ENCODE measurements at regions not wholly inside any gene's neighbourhood (a gene's known extent, or its start where the extent isn't known, plus 50 kb on each side); places are given as distances from the start of the nearest gene placed in this dataset.

- peaks cover 0 to 3% (median 0%) of the 10 kb centered on the region in 7 donors for H3K27me3 ChIP-seq
- DNase-seq (no peak), ATAC-seq (no peak)
- H3K36me3 ChIP-seq, result no peaks in the 10 kb centered on the region
- H3K9me3 ChIP-seq, result no peaks in the 10 kb centered on the region
- WGBS, 2 donors, result 80 to 87% methylated on average over 6 of the region's 6 CpGs
- H3K27ac ChIP-seq, result no peak overlapping the region
- intact Hi-C loops (cut with DNase I), result no loop called here
- H3K4me3 ChIP-seq, result no peak overlapping the region
- peaks cover 2 to 20% (median 6%) of the 10 kb centered on the region in 9 donors for H3K4me1 ChIP-seq
- no peak for TF ChIP-seq CTCF (IDR thresholded peaks at IDR 0.05)
These were observed 449.5 kb upstream of the ZMIZ1 start for GRCh38 chr10:78619115-78619851.

- Histone ChIP-seq H3K4me3 (no peak overlapping the region), H3K27ac (no peak overlapping the region), H3K27me3 (peaks cover 0 to 3% (median 0%) of the 10 kb centered on the region in 7 donors), H3K36me3 (no peaks in the 10 kb centered on the region), H3K4me1 (peaks cover 4 to 21% (median 6%) of the 10 kb centered on the region in 9 donors), H3K9me3 (no peaks in the 10 kb centered on the region)
- ATAC-seq (no peak), DNase-seq (no peak)
- TF ChIP-seq CTCF (IDR thresholded peaks at IDR 0.05), result no peak
- WGBS, 2 donors, result 91 to 97% methylated on average over 4 of the region's 4 CpGs
- intact Hi-C loops (cut with DNase I), result no loop called here
These were observed 448.9 kb upstream of the ZMIZ1 start for GRCh38 chr10:78619896-78620295.

GRCh38 chr10:78620985-78621799 is 447.6 kb upstream of the ZMIZ1 start:
- intact Hi-C loops (cut with DNase I), result no loop called here
- H3K27me3 ChIP-seq, result peaks cover 0 to 3% (median 0%) of the 10 kb centered on the region in 7 donors
- peaks cover 4 to 21% (median 6%) of the 10 kb centered on the region in 9 donors for H3K4me1 ChIP-seq
- ATAC-seq (no peak), DNase-seq (no peak)
- no peak overlapping the region for H3K27ac ChIP-seq
- no peaks in the 10 kb centered on the region for H3K9me3 ChIP-seq
- no peak overlapping the region for H3K4me3 ChIP-seq
- H3K36me3 ChIP-seq, result no peaks in the 10 kb centered on the region
- WGBS, 2 donors, result 71 to 74% methylated on average over 9 of the region's 9 CpGs
- TF ChIP-seq CTCF (IDR thresholded peaks at IDR 0.05), result no peak

GRCh38 chr10:78623578-78624215 is 445.1 kb upstream of the ZMIZ1 start:
- no peaks in the 10 kb centered on the region for H3K9me3 ChIP-seq
- peak; percentile 61 to 94 (median 78) for ATAC-seq
- no peak for TF ChIP-seq CTCF (IDR thresholded peaks at IDR 0.05)
- H3K4me1 ChIP-seq, result peaks cover 0 to 14% (median 9%) of the 10 kb centered on the region in 9 donors
- H3K27me3 ChIP-seq, result no peaks in the 10 kb centered on the region
- WGBS, 2 donors, result 32 to 38% methylated on average over 4 of the region's 4 CpGs
- intact Hi-C loops (cut with DNase I), result no loop called here
- no peak overlapping the region for H3K4me3 ChIP-seq
- no peaks in the 10 kb centered on the region for H3K36me3 ChIP-seq
- DNase-seq, result no peak
- peak overlapping the region in 3 of 10 donors; percentile 23 to 57 (median 30) for H3K27ac ChIP-seq
